A549 (cell line): ENCODE measurements at regions not wholly inside any gene's neighbourhood (a gene's known extent, or its start where the extent isn't known, plus 50 kb on each side); places are given as distances from the start of the nearest gene placed in this dataset.
A peak's percentile ranks its signal among the peaks of the same experiment; 100 is the strongest.

Experiments used
- ATAC-seq, 2 experiments: fragments of 200-7000 bp in 1 of 2; fragments of >200 bp in 1 of 2; cut with Nextera tagmentation in 1 of 2; cut with Tn5 transposase in 1 of 2; 3 replicates each; pipeline versions ENCODE4 v1.8.0 to v1.9.1; 2018 to 2020; ENCODE audit warnings: mild to moderate bottlenecking in 1 of 2, moderate library complexity in 1 of 2
- CTCF ChIA-PET: fragments of 300-600 bp; sonication (Branson Sonifier 250); formaldehyde crosslinking; extraction: SDS; loops from one replicate; lab custom pipeline; 2021; ENCODE audit warnings: antibody characterized with exemption, inconsistent platforms; lab: Yijun Ruan, JAX
- POLR2A ChIA-PET: fragments of 350-600 bp; formaldehyde crosslinking; extraction: SDS; loops from one replicate; lab custom pipeline; 2021; ENCODE audit warnings: antibody characterized with exemption, inconsistent platforms; lab: Yijun Ruan, JAX
- DNase-seq, 2 experiments: peaks; one replicate each; pipeline versions ENCODE4 v3.0.0 to v3.0.0-alpha.2; 2011 to 2016; ENCODE audit warnings: low read depth in 1 of 2, low spot score in 1 of 2
- FAIRE-seq: peaks from 2 replicates; lab custom pipeline; 2011; peaks lifted over from hg19 to GRCh38; lab: Jason Lieb, UNC
- H3K27ac ChIP-seq, 2 experiments: fragments of >200 bp; sonication (Bioruptor Twin); formaldehyde crosslinking; 3 replicates each; pipeline ENCODE4 v1.5.1; 2016 to 2017
- H3K4me1 ChIP-seq: fragments of >200 bp; sonication (Bioruptor Twin); formaldehyde crosslinking; 3 replicates; pipeline ENCODE4 v1.6.1; 2016
- H3K4me2 ChIP-seq: fragments of >200 bp; sonication (Bioruptor Twin); formaldehyde crosslinking; 3 replicates; pipeline ENCODE4 v1.6.1; 2016
- H3K4me3 ChIP-seq: fragments of >200 bp; sonication (Bioruptor Twin); formaldehyde crosslinking; 3 replicates; pipeline ENCODE4 v1.5.1; 2016
- H3K9me3 ChIP-seq: fragments of >200 bp; sonication (Bioruptor Twin); formaldehyde crosslinking; 3 replicates; pipeline ENCODE4 v1.6.1; 2016
- CTCF ChIP-seq: fragments of >200 bp; sonication (Bioruptor Twin); formaldehyde crosslinking; IDR thresholded peaks from 3 replicates; pipeline ENCODE4 v1.5.1; 2016
- ELK1 ChIP-seq: fragments of 150-350 bp; IDR thresholded peaks from 2 replicates; pipeline ENCODE4 v1.6.1; 2014; ENCODE audit warnings: low read depth, mild to moderate bottlenecking, low read length
- FOSL2 ChIP-seq, 2 experiments: fragments of 450-650 bp in 1 of 2; fragments of >200 bp in 1 of 2; sonication (Bioruptor Twin) in 1 of 2; formaldehyde crosslinking; IDR thresholded peaks; 2 replicates each; pipeline versions ENCODE4 v1.5.0 to v1.6.1; 2016 to 2020; ENCODE audit warnings: mild to moderate bottlenecking in 1 of 2, moderate library complexity in 1 of 2
- NR3C1 ChIP-seq: fragments of >200 bp; sonication (Bioruptor Twin); formaldehyde crosslinking; IDR thresholded peaks from 3 replicates; pipeline ENCODE4 v1.6.1; 2017
- RAD21 ChIP-seq, 2 experiments: fragments of >200 bp in 1 of 2; sonication (Bioruptor Twin) in 1 of 2; formaldehyde crosslinking in 1 of 2; IDR thresholded peaks in 1 of 2; conservative IDR thresholded peaks in 1 of 2; 2 replicates in 1 of 2; 3 replicates in 1 of 2; pipeline ENCODE4 v1.6.1; 2012 to 2018; ENCODE audit warnings: inconsistent platforms in 1 of 2
- RFX5 ChIP-seq: fragments of 450-650 bp; IDR thresholded peaks from 2 replicates; pipeline ENCODE4 v1.7.1; 2014; ENCODE audit warnings: antibody characterized with exemption, mild to moderate bottlenecking, moderate library complexity
- SREBF2 ChIP-seq: fragments of 450-650 bp; IDR thresholded peaks from 2 replicates; pipeline ENCODE4 v1.6.1; 2014; ENCODE audit warnings: mild to moderate bottlenecking, moderate library complexity
- TP53 ChIP-seq: fragments of 250-450 bp; sonication (Bioruptor Pico); IDR thresholded peaks from 2 replicates; pipeline ENCODE4 v1.5.0; 2021; ENCODE audit warnings: mild to moderate bottlenecking, moderate library complexity
- ZSCAN20 ChIP-seq: fragments of 250-450 bp; sonication (Bioruptor Pico); IDR thresholded peaks from 2 replicates; pipeline ENCODE4 v1.8.0; 2022; ENCODE audit warnings: mild to moderate bottlenecking, moderate library complexity
- WGBS: methylation state at CpG from one replicate; pipeline ENCODE4 v1.1.6; 2017; ENCODE audit errors: missing lambda C conversion rate; 5-methylcytosine and 5-hydroxymethylcytosine counted together

DNA sequence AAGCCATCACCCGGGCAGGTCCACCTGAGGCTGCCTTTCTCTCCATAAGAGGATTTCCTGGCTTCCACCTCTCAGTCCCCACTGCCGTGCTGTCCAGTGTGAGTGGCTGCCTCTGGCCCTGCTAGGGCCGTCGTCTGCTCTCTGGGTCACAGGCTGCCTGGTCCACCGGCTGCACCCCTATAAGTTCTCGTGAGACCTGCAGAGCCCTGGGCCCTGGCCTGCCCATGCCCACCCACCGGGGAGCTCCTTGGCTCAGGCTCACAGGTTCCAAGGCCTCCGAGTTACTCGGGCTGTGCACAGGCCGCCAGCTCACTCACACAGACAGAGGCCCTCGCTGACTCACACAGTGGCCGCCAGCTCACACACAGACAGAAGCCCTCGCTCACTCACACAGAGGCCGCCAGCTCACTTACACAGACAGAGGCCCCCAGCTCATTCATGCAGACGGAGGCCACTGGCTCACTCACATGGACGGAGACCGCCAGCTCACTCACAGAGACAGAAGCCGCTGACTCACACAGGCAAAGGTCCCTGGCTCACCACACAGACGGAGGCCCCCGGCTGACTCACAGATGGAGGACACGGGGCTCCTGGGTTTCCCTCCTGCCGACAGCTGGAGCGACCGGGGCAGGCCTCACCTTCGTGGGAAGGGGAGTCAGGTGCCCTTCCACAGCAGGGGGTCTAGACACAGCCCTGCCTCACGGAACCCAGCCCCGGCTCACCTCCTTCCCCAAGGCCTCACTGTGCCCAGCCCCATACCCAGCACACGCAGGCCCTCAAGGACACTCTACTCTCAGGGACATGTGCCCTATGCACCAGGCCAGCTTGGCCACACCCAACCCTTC, 334.1 kb upstream of the MYT1L start (continued):
- TF ChIP-seq CTCF (no peak), RFX5 (no peak)

DNA sequence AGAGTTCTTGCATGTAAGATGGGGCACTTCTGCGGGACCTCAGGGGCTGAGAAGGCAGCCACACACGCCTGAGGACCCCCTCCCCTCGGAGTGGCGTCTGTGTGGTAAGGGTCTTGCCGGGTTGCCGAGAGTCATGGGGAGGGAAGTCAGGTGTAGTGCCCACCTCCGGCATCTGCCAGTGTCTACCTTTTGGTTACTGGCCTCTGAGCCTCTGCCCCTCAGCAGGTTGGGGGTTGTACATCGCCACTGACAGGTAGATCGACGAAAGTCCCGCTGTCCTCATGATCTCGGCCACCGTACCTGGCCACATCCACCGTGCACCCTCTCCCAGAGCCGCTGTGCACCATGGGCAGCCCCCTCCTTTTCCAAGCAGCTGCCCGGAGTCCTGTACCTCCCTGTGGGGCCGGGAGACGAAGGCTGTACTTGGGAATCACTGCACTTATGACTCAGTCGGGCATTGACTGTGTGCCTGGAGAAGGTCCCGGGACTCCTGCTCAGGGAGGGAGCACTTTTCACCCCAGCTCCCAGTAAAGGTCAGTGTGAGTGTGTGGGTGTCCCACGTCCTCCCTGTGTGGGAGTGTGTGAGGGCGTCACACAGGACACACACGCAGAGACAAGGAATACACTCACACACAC, 332.4 kb upstream of the MYT1L start:
- peak; percentile 55 to 62 for ATAC-seq
- Histone ChIP-seq H3K4me2 (peak overlapping the region; percentile 59), H3K9me3 (peaks cover 5% of the 10 kb centered on the region; the same call in 2 of the 3 replicates), H3K4me3 (no peak overlapping the region), H3K27ac (peak overlapping the region; percentile 79 to 82), H3K4me1 (peaks cover 54% of the 10 kb centered on the region)
- WGBS, result 35% methylated on average over 23 of the region's 23 CpGs
- peak; percentile 38 to 42 for DNase-seq
- FAIRE-seq, result no peak
- CTCF ChIA-PET, result no interaction called here
- 0 out of 2 replicates have a peak, but pooled peaks have one; percentile 18 for TF ChIP-seq FOSL2 (IDR thresholded peaks at IDR 0.05)
- peak; percentile 11; the same call in 1 of the 2 replicates for TF ChIP-seq FOSL2 (CRISPR knock-in tag; IDR thresholded peaks at IDR 0.05)
- TF ChIP-seq NR3C1, result no peak
- POLR2A ChIA-PET, result no interaction called here

DNA sequence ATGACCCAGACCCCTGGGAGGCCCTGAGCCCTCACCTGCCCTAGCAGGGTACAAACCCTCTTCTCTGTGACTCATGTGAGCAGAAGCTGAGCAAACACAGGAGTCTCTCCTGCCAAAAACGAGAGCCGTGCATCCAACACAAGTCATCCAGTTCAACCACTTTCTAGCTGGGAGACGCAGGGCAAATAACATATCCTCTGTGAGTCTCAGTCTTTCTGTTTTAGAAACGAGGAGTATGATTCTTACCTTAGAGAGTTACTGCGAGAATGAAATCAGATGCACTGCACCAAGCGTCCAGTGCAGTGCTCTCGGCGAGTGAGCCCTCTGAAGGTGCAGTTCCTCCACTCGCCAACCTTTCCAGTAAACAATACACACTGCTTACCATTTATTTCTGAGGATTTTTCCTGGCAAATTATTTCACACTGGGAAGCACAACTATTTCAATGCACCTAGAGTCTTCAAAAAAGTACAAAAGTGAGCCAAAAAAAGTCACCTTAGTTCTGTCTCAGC, 331.8 kb upstream of the MYT1L start:
- TF ChIP-seq TP53 (no peak), NR3C1 (no peak), ZSCAN20 (CRISPR knock-in tag) (no peak), RAD21 (conservative IDR thresholded peaks at IDR 0.05 in 1 of 2, IDR thresholded peaks at IDR 0.05 in 1 of 2) (no peak)
- TF ChIP-seq, all 56 proteins: peak for 0
- Histone ChIP-seq H3K4me2 (peak overlapping the region; percentile 59), H3K4me1 (peaks cover 54% of the 10 kb centered on the region), H3K4me3 (no peak overlapping the region), H3K27ac (peak overlapping the region; percentile 79 to 82; a peak in 5 of 6 replicates), H3K9me3 (peaks cover 5% of the 10 kb centered on the region; the same call in 2 of the 3 replicates)
- 39% methylated on average over 9 of the region's 9 CpGs for WGBS
- CTCF ChIA-PET, result interaction anchor here (0.7 to 1.3 kb wide), 2 partner anchors 23 to 48 kb away, joined by 3 to 6 read pairs; no protein-coding TSS in a partner anchor
- POLR2A ChIA-PET, result no interaction called here
- ATAC-seq (peak; percentile 40 to 59; a peak in 4 of 6 replicates), DNase-seq (no peak), FAIRE-seq (no peak)

DNA sequence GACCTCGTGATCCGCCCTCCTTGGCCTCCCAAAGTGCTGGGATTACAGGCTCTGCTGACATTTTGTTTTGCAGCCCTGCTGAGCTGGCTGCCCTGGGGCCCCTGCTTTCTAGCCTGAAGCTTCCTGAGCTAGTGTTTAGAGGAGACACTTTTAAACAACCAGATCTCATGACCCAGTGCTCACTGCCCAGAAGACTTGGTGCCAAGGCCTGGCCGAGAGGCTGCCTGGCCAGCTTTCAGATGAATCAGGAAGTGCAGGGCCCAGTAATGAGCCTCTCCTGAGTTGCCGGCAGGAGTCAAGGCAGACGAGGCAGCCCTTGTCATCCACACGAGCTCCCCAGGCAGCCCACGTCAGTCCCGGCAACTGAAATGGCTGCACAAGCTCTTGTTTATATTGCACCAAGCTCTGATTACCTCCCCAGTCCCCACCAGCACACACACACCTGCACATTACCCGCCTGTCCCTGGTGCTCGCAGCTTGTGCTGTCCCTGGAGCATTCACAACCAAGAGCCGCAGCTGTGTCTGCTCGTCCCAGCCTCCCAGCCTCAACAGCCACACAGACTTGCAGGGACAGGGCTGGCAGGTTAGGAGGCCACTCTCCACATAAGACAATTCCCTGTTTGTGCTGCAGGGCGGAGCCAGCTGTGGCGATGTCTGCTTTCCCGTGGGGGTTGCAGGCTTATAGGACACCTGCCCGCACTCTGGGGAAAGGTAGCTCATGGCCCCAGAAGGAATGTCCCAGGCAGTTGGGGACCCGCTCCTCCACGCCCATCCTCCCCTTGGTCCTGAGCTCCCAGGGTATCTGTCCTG, 331.2 kb upstream of the MYT1L start:
- Histone ChIP-seq H3K27ac (peak overlapping the region; percentile 38 to 82; a peak in 3 of 6 replicates), H3K4me3 (no peak overlapping the region), H3K4me1 (peaks cover 54% of the 10 kb centered on the region), H3K4me2 (peak overlapping the region; percentile 59)
- 66% methylated on average over 13 of the region's 18 CpGs for WGBS
- ATAC-seq (no peak), DNase-seq (no peak), FAIRE-seq (no peak)
- POLR2A ChIA-PET, result no interaction called here
- CTCF ChIA-PET, result interaction anchor here (0.7 to 1.3 kb wide), 2 partner anchors 22 to 48 kb away, joined by 3 to 6 read pairs; no protein-coding TSS in a partner anchor
- TF ChIP-seq SREBF2, result no peak
- TF ChIP-seq ELK1, result no peak
- TF ChIP-seq, all 56 proteins: peak for 0
- H3K9me3 ChIP-seq, result peaks cover 5% of the 10 kb centered on the region; the same call in 2 of the 3 replicates
